ENCODE measurements at regions not wholly inside any gene's neighbourhood (a gene's known extent, or its start where the extent isn't known, plus 50 kb on each side); places are given as distances from the start of the nearest gene placed in this dataset.

GRCh38 chr3:36318621-36319200 is 61.6 kb upstream of the STAC start:
- peak overlapping the region; percentile 73 for H3K27ac ChIP-seq
- no peaks in the 10 kb centered on the region for H3K9me3 ChIP-seq (ENCODE audit: low read depth)
- no peaks in the 10 kb centered on the region for H3K27me3 ChIP-seq

GRCh38 chr3:36319680-36320079 is 60.6 kb upstream of the STAC start:
- no peak for TF ChIP-seq CTCF (IDR thresholded peaks at IDR 0.05; ENCODE audit: low read depth, low read length)
- H3K27ac ChIP-seq, result peak overlapping the region; percentile 73
- H3K27me3 ChIP-seq, result no peaks in the 10 kb centered on the region
- no peaks in the 10 kb centered on the region for H3K36me3 ChIP-seq
- peaks cover 28% of the 10 kb centered on the region for H3K4me1 ChIP-seq (ENCODE audit: low read depth)
- no peaks in the 10 kb centered on the region for H3K9me3 ChIP-seq (ENCODE audit: low read depth)
- DNase-seq (ENCODE audit: low read depth in 1 of 2, low spot score in 1 of 2), result peak in 1 of 2 donors; percentile 71
- H3K4me3 ChIP-seq, result no peak overlapping the region

More at GRCh38 chr3:36318621-36319200, 61.6 kb upstream of the STAC start:
- TF ChIP-seq CTCF (IDR thresholded peaks at IDR 0.05; ENCODE audit: low read depth, low read length), result no peak
- no peak overlapping the region for H3K4me3 ChIP-seq
- peaks cover 28% of the 10 kb centered on the region for H3K4me1 ChIP-seq (ENCODE audit: low read depth)
- no peak for DNase-seq (ENCODE audit: low read depth in 1 of 2, low spot score in 1 of 2)
- no peaks in the 10 kb centered on the region for H3K36me3 ChIP-seq
